HG02588 (cell line): ENCODE measurements at regions not wholly inside any gene's neighbourhood (a gene's known extent, or its start where the extent isn't known, plus 50 kb on each side); places are given as distances from the start of the nearest gene placed in this dataset.
"Not testable (repeated sequence)": the region's sequence is repeated elsewhere in the genome, so short reads cannot be mapped to it uniquely, and the experiment has no call there.

Experiments
- ATAC-seq: cut with Tn5 transposase; IDR thresholded peaks from one replicate; pipeline ENCODE4 v1.9.1; 2021; ENCODE audit warnings: mild to moderate bottlenecking, moderate library complexity; ENCODE audit not compliant: unreplicated experiment

DNA sequence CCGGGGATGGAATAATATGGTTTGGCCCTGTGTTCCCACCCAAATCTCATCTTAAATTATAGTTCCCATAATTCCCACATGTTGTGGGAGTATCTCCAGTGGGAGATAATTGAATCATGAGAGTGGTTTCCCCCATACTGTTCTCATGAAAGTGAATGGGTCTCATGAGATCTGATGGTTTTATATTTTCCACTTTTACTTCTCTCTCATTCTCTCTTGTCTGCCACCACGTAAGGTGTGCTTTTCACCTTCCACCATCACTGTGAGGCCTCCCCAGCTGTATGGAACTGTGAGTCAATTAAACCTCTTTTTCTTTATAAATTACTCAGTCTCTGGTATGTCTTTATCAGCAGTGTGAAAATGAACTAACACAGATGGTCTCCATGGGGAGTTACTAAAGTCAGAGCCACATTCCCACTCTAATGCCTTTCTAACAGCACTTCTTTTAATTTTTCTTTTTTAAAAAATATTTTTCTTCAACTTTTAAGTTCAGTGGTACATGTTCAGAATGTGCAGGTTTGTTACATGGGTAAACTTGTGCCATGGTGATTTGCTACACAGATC is 306.6 kb downstream of the DTHD1 start:
- no peak for ATAC-seq

GRCh38 chr4:36590343-36590742 is 308.9 kb downstream of the DTHD1 start:
- no peak for ATAC-seq

GRCh38 chr4:36601864-36602495 is 320.6 kb downstream of the DTHD1 start:
- no peak for ATAC-seq

- ATAC-seq = no peak
Observed at GRCh38 chr4:36609661-36610060, 328.2 kb downstream of the DTHD1 start.

- no peak for ATAC-seq
Observed at GRCh38 chr4:36610628-36611027, 329.2 kb downstream of the DTHD1 start.

DNA sequence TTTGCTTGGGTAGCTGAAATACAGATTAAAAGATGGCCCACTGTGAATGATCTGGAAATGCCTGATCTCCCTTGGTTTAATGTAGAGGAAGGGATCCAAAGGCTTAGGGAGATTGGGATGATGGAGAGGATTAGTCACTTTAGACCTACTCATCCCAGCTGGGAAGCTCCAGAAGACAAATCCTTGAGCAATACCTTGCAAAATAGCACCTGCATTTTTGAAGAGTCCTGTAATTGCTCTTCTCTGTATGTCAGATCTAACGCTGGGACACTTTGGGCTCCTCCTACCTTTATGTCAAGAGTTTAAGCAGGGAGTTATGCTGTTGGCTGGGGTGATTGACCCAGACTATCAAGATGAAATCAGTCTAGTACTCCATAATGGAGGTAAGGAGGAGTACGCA is 331.7 kb downstream of the DTHD1 start:
- not testable (repeated sequence) for ATAC-seq

GRCh38 chr4:36614011-36614410 is 332.6 kb downstream of the DTHD1 start:
- no peak for ATAC-seq

GRCh38 chr4:36618102-36618501 is 336.7 kb downstream of the DTHD1 start:
- no peak for ATAC-seq

GRCh38 chr4:36624030-36624429 is 342.6 kb downstream of the DTHD1 start:
- ATAC-seq = no peak

DNA sequence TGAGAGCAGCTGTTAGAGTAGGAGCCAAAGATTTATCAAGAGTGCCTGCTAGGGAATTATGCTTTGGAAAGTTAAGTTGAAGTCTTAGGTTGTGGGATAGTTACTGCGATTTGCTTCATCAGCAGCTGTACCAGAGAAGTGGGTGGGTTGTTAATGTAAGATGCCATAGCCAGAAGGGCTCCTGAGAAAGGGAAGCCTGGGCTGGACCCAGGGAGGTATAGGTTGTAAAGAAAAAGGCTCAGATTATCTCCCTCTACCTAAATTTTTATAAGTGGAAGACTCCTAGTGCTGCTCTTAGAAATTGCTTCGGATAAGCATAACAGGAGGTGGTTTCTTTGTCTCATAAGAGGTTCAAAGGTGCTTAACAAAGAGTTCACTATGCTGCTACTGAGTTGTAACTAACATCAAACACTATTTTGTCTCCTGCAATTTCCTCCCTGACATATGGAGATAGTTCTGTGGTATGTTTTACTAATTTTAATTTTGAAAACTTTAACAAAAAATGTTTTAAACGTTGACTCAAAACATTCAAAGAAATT is 356.9 kb downstream of the DTHD1 start:
- no peak for ATAC-seq

DNA sequence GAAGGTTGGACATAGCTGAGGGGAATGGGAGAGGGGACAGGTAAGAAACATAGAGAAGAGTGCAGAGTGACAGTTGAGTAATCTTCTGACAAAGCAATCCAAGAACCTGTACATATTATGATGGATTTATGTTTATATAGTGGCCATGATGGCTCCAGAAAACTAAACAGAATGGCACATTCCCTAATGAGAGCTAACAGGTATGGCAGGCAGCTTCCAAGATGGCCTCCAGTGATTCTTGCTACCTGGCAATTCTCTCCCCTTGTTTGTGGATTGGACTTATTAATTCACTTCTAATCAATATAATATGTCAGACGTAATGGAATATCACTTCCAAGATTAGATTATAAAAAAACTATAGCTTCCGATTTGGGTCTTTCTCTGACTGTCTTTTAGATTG is 359.5 kb downstream of the DTHD1 start:
- ATAC-seq = no peak

- ATAC-seq = peak; percentile 97
Observed at GRCh38 chr4:36651253-36651652, 369.8 kb downstream of the DTHD1 start.

DNA sequence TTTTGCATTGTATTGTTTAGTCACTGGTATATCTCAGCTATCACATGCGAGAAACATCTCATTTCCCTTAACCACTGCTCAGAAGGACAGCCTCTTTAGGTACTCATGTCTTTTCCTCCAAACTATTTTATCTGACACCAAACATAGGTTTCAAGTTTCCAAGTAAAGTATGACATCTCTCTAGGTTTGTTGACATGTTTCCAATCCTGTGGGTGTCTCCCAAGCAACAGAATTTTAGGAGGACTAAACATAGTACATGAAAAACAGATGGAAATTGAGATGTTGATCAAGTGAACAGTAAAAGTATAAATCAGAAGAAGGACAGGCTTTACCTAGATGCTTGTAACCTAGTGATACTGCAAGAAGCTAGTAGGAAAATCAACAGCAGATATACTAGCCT is 371.4 kb downstream of the DTHD1 start:
- no peak for ATAC-seq

- no peak for ATAC-seq
Observed at GRCh38 chr4:36665985-36666527, 384.6 kb downstream of the DTHD1 start.

DNA sequence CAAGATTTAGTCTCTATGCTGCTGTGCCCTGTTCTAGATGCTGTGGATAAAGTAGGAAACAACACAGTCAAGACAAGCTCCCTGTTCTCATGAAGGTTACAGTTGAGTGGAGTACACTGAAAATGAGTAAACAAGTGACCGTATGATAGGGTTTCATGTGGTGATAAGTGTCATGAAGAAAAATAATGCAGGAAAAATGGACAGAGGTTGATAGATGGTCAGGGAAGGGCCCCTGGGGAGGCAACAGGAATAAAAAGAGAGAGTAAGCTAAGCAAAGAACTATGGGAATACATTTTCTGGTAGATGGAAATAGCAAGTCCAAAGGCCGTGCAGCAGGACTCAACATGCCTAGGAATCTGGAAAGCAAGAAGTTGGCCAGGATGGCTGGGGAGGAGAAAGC is 394.0 kb downstream of the DTHD1 start:
- no peak for ATAC-seq

GRCh38 chr4:36676139-36677050 is 395.0 kb downstream of the DTHD1 start:
- ATAC-seq = no peak

- ATAC-seq = no peak
Observed at GRCh38 chr4:36677112-36677511, 395.7 kb downstream of the DTHD1 start.

- ATAC-seq = no peak
Observed at GRCh38 chr4:36677874-36678273, 396.5 kb downstream of the DTHD1 start.

- ATAC-seq = no peak
Observed at GRCh38 chr4:36687681-36688080, 406.3 kb downstream of the DTHD1 start.

GRCh38 chr4:36692586-36692985 is 411.2 kb downstream of the DTHD1 start:
- no peak for ATAC-seq

DNA sequence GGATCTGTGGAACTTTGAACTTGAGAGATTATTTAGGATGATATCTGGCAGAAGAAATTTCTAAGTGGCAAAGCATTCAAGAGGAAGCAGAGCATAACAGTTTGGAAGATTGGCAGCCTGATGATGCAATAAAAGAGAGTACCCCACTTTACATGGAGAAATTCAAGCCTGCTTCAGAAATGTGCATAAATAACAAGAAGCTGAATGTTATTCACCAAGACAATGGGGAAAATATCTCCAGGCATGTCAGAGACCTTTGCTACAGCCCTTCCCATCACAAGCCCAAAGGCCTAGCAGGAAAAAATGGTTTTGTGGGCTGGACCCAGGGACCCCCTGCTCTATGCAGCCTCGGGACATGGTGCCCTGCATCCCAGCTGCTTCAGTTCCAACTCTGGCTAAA is 420.8 kb downstream of the DTHD1 start:
- ATAC-seq = no peak
